ENCODE measurements at regions not wholly inside any gene's neighbourhood (a gene's known extent, or its start where the extent isn't known, plus 50 kb on each side); places are given as distances from the start of the nearest gene placed in this dataset.

GRCh38 chr9:91160181-91160580 lies 201.5 kb downstream of the AUH start:
- peak overlapping the region; percentile 18 to 33 (median 24) for H3K4me3 ChIP-seq
- DNase-seq (ENCODE audit: low spot score in 2 of 2): no peak
- TF ChIP-seq POLR2A (IDR thresholded peaks at IDR 0.05) (no peak), CTCF (IDR thresholded peaks at IDR 0.05) (no peak), EP300 (IDR thresholded peaks at IDR 0.05) (no peak)
- no peaks in the 10 kb centered on the region for H3K27me3 ChIP-seq
- 37 to 66% methylated on average over 16 to 22 of the region's 22 CpGs for WGBS, 2 donors
- H3K9me3 ChIP-seq: peaks cover 0 to 5% (median 0%) of the 10 kb centered on the region in 4 donors
- peak overlapping the region; percentile 22 to 85 (median 78) for H3K27ac ChIP-seq
- peaks cover 0 to 17% (median 12%) of the 10 kb centered on the region in 4 donors for H3K4me1 ChIP-seq
- H3K36me3 ChIP-seq: peaks cover 0 to 18% (median 0%) of the 10 kb centered on the region in 3 donors

- DNase-seq (ENCODE audit: low spot score in 2 of 2): no peak
- peaks cover 0 to 18% (median 0%) of the 10 kb centered on the region in 3 donors for H3K36me3 ChIP-seq
- TF ChIP-seq CTCF (IDR thresholded peaks at IDR 0.05) (no peak), EP300 (IDR thresholded peaks at IDR 0.05) (no peak), POLR2A (IDR thresholded peaks at IDR 0.05) (no peak)
- no peaks in the 10 kb centered on the region for H3K9me3 ChIP-seq
- peak overlapping the region; percentile 22 to 85 (median 78) for H3K27ac ChIP-seq
- H3K27me3 ChIP-seq: no peaks in the 10 kb centered on the region
- peaks cover 0 to 17% (median 12%) of the 10 kb centered on the region in 4 donors for H3K4me1 ChIP-seq
- H3K4me3 ChIP-seq: peak overlapping the region in 1 of 4 donors; percentile 33
- 87 to 93% methylated on average over 23 to 27 of the region's 31 CpGs for WGBS, 2 donors
Measured at GRCh38 chr9:91160599-91161464, 200.9 kb downstream of the AUH start.

GRCh38 chr9:91161465-91162300 lies 200.0 kb downstream of the AUH start:
- H3K9me3 ChIP-seq: no peaks in the 10 kb centered on the region
- no peaks in the 10 kb centered on the region for H3K27me3 ChIP-seq
- peak overlapping the region in 1 of 4 donors; percentile 20 for H3K4me3 ChIP-seq
- peaks cover 0 to 17% (median 12%) of the 10 kb centered on the region in 4 donors for H3K4me1 ChIP-seq
- 79 to 82% methylated on average over 13 of the region's 13 CpGs for WGBS, 2 donors
- peak overlapping the region in 3 of 4 donors; percentile 1 to 85 (median 50) for H3K27ac ChIP-seq
- no peak for DNase-seq (ENCODE audit: low spot score in 2 of 2)
- H3K36me3 ChIP-seq: peaks cover 0 to 18% (median 0%) of the 10 kb centered on the region in 3 donors
- TF ChIP-seq CTCF (IDR thresholded peaks at IDR 0.05) (no peak), POLR2A (IDR thresholded peaks at IDR 0.05) (no peak), EP300 (IDR thresholded peaks at IDR 0.05) (no peak)

GRCh38 chr9:91162311-91162710 lies 199.4 kb downstream of the AUH start:
- TF ChIP-seq CTCF (IDR thresholded peaks at IDR 0.05) (no peak), POLR2A (IDR thresholded peaks at IDR 0.05) (no peak), EP300 (IDR thresholded peaks at IDR 0.05) (no peak)
- peak overlapping the region in 1 of 4 donors; percentile 20 for H3K4me3 ChIP-seq
- peaks cover 0 to 18% (median 0%) of the 10 kb centered on the region in 3 donors for H3K36me3 ChIP-seq
- 74 to 82% methylated on average over 5 of the region's 5 CpGs for WGBS, 2 donors
- peak overlapping the region in 3 of 4 donors; percentile 1 to 85 (median 50) for H3K27ac ChIP-seq
- H3K27me3 ChIP-seq: no peaks in the 10 kb centered on the region
- no peak for DNase-seq (ENCODE audit: low spot score in 2 of 2)
- H3K9me3 ChIP-seq: no peaks in the 10 kb centered on the region
- peaks cover 0 to 17% (median 12%) of the 10 kb centered on the region in 4 donors for H3K4me1 ChIP-seq
